Lower leg skin (tissue), 4 donors: ENCODE measurements at regions not wholly inside any gene's neighbourhood (a gene's known extent, or its start where the extent isn't known, plus 50 kb on each side); places are given as distances from the start of the nearest gene placed in this dataset.
"Not testable (repeated sequence)": the region's sequence is repeated elsewhere in the genome, so short reads cannot be mapped to it uniquely, and the experiment has no call there.

Experiments
- DNase-seq, 2 donors: peaks; one replicate each; pipeline ENCODE4 v3.0.0-alpha.2; 2019; ENCODE audit warnings: low spot score in 2 of 2
- H3K4me3 ChIP-seq: fragments of 200-600 bp; sonication (generic); 2 replicates; pipeline ENCODE4 v1.5.1; 2017; ENCODE audit warnings: mild to moderate bottlenecking, low read depth; ENCODE audit not compliant: poor library complexity, severe bottlenecking
- CTCF ChIP-seq, 3 donors: fragments of 450-650 bp; IDR thresholded peaks; one replicate each; pipeline ENCODE4 v1.5.1; 2016; ENCODE audit warnings: antibody characterized with exemption in 3 of 3, mild to moderate bottlenecking in 3 of 3, moderate library complexity in 2 of 3
- POLR2A ChIP-seq, 2 donors: fragments of 450-650 bp; IDR thresholded peaks; one replicate each; pipeline ENCODE4 v1.6.1; 2016 to 2017; ENCODE audit warnings: antibody characterized with exemption in 2 of 2, mild to moderate bottlenecking in 1 of 2, moderate library complexity in 1 of 2
- WGBS, 2 donors: methylation state at CpG; one replicate each; pipeline ENCODE4 v1.1.5; 2018; 5-methylcytosine and 5-hydroxymethylcytosine counted together
- intact Hi-C: fragments of 100-400 bp; cut with DNase I; formaldehyde crosslinking; loops from one replicate; pipeline ENCODE4 v1.15.0; 2023; ENCODE audit warnings: low total_unique reads

DNA sequence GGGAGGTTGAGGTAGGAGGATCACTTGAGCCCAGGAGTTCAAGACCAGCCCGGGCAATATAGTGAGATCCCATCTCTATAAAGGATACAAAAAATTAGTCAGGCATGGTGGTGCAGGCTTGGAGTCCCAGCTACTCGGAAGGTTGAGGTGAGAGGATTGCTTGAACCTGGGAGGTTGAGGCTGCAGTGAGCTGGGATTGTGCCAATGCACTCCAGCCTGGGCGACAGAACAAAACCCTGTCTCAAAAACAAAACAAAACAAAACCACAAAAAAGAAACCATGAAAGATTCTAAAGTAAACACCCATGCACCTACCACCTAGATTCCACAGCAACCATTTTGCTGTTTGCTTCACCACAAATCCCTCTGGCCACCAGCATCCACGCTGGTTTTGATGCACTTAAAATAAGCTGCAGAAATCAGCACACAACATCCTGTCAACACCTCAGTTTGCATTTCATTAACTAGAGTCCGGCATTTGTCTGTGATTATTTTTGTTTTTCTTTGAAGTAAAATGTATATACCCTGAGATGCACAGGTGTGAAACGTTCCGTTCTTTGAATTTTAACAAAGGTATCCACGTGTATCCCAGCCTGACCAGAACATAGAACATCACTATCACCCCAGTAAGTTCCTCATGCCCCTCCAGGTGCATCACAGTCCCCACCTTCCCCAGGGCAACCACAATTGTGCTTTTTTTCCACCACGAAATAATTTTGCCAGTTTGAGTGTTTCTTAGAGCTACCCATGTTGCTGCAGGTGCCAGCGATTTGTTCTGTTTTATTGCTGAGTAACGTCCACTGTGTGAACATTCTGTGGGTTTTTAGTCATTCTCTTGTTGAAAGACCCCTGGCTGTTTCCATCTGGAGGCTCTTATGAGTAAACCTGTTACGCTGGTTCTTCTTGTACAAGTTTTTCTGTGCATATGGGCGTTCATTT is 191.5 kb downstream of the SEC14L1 start:
- 69% methylated on average over 13 of the region's 13 CpGs for WGBS, 2 donors
- TF ChIP-seq CTCF (IDR thresholded peaks at IDR 0.05) (no peak), POLR2A (IDR thresholded peaks at IDR 0.05) (no peak)
- peak; percentile 12 to 84 for DNase-seq
- intact Hi-C loops = no loop called here
- H3K4me3 ChIP-seq = no peak overlapping the region

- DNase-seq = peak; percentile 41 to 66
- H3K4me3 ChIP-seq = no peak overlapping the region
- 48% methylated on average over 7 of the region's 7 CpGs for WGBS, 2 donors
- TF ChIP-seq CTCF (IDR thresholded peaks at IDR 0.05) = no peak
- TF ChIP-seq POLR2A (IDR thresholded peaks at IDR 0.05) = no peak
- intact Hi-C loops = no loop called here
These were observed 192.4 kb downstream of the SEC14L1 start for GRCh38 chr17:77332981-77333685.

GRCh38 chr17:77337150-77337549 is 196.4 kb downstream of the SEC14L1 start:
- no peak for DNase-seq
- intact Hi-C loops = no loop called here
- 98 to 99% methylated on average over 2 of the region's 2 CpGs for WGBS, 2 donors
- TF ChIP-seq CTCF (IDR thresholded peaks at IDR 0.05) = no peak
- no peak for TF ChIP-seq POLR2A (IDR thresholded peaks at IDR 0.05)
- H3K4me3 ChIP-seq = no peak overlapping the region

- intact Hi-C loops = no loop called here
- TF ChIP-seq CTCF (IDR thresholded peaks at IDR 0.05) (no peak), POLR2A (IDR thresholded peaks at IDR 0.05) (no peak)
- H3K4me3 ChIP-seq = no peak overlapping the region
- no peak for DNase-seq
- whole genome bisulfite sequencing, 2 donors = 65% methylated on average over 10 of the region's 10 CpGs
These were observed 200.3 kb downstream of the SEC14L1 start for GRCh38 chr17:77341069-77341541.

DNA sequence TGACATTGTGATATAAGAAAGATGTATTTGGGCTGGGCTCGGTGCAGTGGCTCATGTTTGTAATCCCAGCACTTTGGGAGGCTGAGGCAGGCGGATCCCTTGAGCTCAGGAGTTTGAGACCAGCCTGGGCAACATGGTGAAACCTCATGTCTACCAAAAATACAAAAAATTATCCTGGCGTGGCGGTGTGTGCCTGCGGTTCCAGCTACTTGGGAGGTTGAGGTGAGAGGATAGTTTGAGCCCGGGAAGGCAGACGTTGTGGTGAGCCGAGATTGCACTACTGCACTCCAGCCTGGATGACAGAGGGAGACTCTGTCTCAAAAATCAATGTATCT is 201.9 kb downstream of the SEC14L1 start:
- WGBS, 2 donors = 75 to 79% methylated on average over 8 of the region's 8 CpGs
- DNase-seq = peak in 1 of 2 donors; percentile 56
- intact Hi-C loops, H3K4me3 ChIP-seq: not testable (repeated sequence)
